NCI-H2196 (cell line): ENCODE measurements at regions not wholly inside any gene's neighbourhood (a gene's known extent, or its start where the extent isn't known, plus 50 kb on each side); places are given as distances from the start of the nearest gene placed in this dataset.
"Not testable (repeated sequence)": the region's sequence is repeated elsewhere in the genome, so short reads cannot be mapped to it uniquely, and the experiment has no call there.

ENCODE experiments used
- DNase-seq: peaks from one replicate; lab custom pipeline; 2025; ENCODE audit not compliant: unreplicated experiment; lab: John Stamatoyannopoulos, UW

DNA sequence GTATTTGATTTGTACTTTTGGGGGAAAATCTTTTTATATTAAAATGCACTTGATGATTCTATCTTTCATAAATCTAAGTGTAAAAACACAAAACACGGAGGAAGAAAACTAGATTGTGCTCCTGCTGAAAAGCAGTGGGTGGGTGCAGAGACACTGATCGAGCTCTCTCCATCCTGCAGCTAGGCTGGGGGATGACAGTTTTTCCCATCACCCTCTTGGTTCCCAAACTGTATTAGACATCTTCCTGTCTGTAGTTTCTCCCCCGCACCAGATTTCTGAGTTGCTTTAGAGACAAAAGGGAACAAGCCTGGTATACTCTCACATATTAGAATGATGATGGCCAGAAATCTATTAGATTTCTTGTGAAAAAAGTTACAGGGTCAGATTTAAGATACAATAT lies 99.6 kb downstream of the FAM114A2 start:
- DNase-seq = no peak

DNA sequence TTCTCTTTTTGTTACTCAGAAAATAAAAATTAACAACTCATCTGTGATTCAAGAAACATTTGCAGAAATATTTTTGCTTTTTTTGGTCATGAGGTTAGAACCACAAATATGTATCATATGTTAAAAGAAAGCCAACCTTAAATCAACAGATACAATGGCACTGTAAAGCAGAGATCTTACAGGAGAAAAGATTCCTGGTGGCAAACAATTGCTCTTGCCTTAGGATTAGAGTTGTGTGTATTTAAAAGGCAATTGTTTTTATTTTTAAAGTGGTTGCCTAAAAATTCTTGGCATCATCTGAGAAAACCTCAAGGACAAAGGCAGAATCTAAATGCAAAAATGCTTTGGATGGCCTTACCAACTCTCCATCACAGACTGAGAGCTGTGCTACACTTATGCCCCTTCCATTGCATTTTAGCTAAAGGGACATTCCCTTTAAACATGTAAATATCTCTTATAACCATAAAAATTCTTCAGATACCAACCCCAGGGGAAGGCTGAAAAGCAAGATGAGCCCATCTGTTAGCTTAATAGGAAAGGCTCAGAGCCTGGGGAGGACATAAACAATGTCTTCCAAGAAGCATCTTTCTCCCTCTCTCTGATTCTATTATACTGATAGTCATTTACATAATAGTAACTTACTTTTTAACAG lies 100.4 kb downstream of the FAM114A2 start:
- DNase-seq = no peak

DNA sequence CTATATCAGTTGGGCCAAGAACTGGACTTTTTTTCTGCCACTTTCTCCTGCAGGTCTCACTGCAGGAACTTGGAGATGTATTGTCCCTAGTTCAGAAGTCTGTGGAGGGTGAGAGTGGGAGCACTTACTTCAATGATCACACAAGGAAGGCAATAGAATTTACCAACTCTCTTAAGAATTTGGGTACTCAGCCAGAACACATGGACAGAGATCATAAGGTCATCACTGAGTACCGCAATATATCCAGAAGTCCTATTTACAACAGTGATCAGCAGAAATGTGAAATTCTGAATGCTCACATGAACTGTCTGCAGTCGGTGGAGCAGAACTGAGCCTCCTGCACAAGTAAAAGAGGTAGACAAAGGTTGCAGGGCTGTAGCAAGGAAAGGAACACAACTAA lies 101.0 kb downstream of the FAM114A2 start:
- DNase-seq = no peak

DNA sequence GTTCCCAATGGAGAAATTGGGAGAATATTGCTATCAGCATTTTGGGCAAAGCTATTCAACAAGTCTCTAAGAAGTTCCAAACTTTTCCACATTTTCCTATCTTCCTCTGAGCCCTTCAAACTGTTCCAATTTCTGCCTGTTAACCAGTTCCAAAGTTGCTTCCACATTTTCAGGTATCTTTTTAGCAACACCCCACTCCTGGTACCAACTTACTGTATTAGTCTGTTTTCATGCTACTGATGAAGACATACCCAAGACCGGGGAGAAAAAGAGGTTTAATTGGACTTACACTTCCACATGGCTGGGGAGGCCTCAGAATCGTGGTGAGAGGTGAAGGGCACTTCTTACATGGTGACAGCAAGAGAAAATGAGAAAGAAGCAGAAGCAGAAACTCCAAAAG lies 103.6 kb downstream of the FAM114A2 start:
- DNase-seq = not testable (repeated sequence)

DNA sequence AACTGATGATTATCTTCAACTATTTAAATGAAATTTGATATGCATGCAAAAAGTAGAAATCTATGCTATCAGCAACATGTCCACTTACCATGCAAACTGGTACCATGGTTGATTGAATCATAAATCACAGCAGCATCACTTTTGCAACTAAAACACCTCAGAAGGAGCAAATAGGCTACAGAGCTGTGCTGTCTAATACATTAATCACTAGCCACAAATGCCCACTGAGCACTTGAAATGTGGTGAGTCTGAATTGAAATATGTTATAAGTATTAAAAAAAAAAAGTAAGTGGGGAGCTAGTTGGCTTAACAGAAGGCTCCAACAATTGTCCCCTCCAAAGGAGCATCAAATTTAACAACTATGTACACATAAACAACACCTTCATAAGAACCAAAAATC lies 112.5 kb downstream of the FAM114A2 start:
- no peak for DNase-seq

DNA sequence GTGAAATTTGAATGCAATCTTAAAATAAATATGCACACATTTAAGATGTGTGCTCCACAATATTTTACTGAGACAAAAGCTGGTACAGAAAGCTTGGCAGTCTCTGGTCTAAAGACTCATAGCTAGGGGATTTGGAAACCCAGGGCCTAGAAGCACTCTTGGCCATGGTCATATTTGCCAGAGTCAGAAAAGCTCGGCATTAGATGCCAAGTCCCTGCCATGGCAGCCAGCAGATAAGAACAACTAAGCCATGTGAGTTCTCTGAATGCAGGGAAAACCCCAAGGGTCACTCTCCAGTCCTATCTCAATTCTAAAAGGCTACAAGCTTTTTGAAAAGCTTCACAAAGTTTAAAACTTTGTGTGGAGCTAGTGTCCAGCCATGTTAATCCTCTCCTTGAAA lies 119.5 kb downstream of the FAM114A2 start:
- no peak for DNase-seq

DNA sequence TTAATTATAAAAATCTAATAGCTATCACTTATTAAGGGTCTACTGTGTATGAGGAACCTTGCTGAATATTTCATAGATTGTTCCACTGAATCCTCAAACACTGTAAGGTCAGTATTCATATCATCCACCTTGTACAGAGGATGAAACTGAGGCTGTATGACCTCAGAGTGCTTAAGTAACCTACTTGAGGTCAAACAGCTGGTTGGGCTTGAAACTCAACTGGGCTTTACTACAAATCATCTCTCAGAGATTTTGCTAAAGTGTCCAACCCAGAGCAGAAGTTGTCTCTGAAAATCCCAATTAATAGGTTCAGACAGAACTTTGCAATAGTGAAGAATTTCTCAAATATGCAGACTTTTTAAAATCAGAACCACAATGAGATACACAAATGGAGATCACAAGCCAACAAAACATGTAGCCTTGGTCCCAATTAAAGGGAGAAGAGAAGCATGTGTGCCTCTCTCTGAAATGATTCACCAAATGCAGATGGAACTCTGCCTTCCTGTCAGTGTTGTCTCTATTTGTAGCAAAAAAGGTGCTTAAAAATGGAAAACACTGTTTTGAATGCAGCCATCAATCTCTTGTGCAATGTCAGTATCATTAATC lies 131.4 kb downstream of the FAM114A2 start:
- no peak for DNase-seq

DNA sequence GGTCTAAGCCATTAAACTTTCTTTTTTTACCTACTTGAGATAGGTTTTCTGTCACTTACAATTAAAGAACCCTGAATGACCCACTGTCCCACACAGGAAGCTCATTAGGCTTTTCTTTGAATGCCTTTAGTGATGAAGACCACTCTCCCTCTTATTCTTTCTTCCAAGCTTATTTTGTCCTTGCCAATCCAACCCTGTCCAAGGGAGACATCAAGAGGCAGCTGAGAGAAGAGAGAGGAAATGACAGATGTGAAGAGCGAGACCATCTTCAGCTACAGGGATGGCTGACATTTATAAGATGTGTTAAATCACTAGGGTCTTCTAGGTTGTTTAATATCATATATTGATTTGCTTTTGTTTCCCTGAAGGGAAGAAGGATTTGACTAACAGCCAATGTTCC lies 133.5 kb downstream of the FAM114A2 start:
- no peak for DNase-seq

DNA sequence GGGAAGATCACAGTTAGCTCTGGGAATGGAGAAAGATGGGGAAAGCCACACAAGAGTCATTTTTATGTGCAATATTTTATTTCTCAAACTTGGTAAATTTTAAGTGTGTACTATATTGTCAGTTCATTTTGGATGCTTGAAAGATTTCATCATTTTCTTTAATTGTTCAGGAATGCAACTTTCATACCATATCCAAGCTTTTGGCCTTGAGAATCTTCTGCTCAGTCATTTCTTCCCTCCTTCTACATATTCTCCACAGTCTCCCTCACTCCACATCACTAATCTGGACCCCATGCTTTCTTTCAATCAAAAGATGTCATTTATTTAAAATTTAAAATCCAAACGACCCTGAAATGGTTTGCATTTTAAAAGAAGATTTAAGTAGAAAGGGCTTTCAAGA lies 135.4 kb downstream of the FAM114A2 start:
- DNase-seq = no peak

DNA sequence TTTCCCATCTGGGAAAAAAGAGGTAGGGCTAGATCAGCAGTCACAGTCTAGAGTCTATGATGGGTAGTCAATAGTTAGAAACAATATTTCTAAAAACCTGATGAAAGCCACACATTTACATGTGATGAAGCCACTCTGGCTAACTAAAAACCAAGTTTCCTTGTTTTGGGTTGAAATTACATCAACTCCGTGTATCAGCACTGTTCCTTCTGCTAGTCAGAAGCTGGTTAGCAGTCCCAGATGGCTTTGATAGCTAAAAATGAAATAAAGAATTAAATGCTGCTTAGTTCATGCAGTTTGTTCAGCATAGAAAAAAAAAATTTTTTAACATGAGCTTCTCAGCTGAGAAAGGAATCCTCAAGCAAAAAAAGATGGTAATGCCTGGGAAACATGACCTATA lies 136.7 kb downstream of the FAM114A2 start:
- DNase-seq = no peak

DNA sequence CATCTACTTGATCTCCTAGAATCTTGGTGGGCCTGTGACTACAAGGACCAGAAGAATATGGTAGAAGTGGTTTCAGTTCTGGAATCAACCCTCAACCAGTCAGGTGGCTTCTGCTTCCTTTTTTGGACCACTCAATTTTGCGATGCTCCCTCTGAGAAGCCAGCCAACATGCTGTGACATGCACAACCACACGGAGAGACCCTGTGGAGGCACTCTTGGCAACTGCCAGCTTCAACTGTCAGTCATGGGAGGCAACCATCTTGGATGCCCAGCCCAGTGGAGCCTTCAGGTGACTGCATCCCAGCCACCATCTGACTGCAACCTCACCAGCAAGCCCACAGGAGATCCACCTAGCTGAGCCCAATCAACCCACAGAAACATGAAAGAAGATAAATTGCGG lies 137.3 kb downstream of the FAM114A2 start:
- no peak for DNase-seq

DNA sequence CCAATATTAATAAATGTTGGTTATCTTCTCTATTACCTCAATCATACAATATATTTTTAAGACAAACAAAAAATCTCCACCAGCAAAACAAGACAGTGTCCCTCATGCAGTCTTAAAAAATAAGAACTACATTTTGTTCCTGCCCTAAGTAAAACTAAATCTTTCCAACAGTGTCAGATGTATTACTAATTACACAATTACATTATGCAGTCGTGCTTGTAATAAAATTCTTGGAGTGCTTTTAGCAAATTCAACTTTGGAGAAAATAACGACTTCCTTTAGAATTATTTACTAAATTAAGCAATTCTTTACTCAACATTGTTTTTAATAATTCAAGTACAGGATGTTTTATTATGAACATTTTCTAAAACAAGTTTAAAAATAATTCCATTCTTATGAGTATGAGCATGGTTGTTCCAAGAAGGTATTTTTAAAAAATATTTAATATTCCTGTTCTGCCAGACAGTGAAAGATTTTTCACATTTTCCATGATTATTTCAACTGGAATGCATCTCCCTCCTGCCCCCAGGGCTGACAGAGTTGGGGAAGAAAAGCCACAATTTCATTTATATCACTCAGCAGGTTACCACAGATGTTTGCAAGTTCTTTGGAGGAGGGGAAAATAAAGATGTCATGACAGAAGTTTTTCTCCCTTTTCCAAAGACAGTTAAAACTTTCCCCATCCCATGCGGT lies 137.9 kb downstream of the FAM114A2 start:
- no peak for DNase-seq

DNA sequence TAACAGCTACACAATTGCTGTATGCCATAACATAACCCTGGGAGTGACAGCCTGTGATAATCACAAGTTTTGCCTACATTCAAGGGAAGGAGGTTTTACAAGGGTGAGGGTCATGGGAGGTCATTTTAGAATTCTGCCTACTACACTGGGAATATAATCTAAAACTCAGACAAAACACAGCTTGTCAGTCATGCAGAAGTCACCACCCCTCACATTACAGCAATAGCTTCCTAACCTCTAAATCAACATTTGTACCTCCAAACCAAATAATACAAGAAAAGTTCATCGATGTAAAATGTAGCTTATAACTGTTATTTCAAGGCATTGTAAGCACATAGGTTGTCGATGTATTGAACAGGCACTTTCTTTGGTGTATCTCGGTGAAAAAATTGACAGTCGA lies 139.0 kb downstream of the FAM114A2 start:
- no peak for DNase-seq

DNA sequence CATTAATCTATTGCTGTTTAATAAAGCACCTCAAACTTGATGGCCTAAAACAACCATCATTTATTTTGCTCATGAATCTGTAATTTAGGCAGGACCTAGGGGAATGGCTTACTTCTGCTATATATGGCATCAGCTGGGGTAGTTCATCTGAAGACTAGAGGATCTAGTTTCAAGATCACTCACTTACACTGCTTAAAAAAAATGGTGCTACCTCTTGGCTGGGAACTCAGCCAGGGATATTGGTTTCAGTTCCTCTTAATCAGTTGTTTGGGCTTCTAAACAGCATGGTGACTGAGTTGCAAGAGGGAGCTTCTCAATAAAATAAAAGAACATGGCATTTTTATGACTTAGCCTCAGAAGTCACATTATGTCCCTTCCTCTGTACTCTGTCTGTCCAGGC lies 142.0 kb downstream of the FAM114A2 start:
- peak; percentile 73 for DNase-seq

DNA sequence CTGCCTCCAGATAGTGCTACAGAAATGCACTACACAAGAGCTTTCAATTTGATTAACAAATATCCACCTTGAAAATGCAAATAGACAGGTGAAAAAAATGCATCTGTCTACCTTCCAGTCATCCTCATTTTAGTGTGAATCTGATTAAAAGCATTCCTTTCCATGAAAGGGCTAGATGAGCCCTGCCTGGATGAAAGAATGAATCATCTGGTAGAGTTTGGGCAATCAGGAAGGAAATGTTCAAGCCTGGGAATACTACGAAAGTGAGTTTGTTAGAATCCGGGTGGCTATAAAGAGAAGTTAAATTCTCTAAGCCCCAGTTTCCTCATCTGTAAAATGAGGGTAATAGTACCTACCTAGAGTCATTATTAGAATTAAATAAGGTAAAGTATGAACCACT lies 142.6 kb downstream of the FAM114A2 start:
- DNase-seq = no peak

DNA sequence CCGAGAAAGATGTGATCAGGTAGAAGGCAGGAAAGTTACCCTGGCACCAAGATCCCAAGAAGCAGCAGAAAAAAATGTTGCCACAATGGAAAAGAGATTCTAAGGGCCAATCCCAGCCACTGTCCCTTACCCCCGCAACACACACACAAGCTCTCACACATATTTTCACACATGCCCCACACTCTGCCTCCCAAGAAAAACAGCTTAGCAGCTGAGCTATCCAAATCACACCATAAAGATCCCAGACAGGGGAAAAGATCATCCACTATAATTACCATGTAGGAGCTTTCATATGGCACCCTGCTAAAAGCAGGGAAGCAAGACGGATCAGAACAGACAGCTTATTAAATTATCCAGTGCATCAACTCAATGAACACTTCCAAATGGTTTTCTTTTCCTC lies 143.4 kb downstream of the FAM114A2 start:
- no peak for DNase-seq

DNA sequence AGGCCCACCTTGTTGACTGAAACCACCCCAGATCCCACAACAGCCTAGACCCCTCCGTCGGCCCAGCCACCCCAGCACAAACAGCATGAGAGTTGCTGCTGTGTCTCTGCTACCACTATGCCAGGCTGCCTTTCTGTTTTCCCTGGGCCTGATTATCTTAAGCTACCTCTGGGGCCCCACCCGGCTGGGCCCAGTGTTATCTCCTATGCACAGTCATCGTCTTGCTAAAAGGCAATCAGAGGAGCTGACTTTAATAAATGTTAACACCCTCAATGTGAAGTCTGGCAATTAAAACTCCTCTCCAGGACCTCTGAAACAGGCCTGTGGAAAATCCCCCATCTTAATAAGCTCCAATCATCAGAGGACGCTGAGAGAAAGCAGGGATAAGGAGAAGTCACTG lies 144.9 kb downstream of the FAM114A2 start:
- DNase-seq = no peak

DNA sequence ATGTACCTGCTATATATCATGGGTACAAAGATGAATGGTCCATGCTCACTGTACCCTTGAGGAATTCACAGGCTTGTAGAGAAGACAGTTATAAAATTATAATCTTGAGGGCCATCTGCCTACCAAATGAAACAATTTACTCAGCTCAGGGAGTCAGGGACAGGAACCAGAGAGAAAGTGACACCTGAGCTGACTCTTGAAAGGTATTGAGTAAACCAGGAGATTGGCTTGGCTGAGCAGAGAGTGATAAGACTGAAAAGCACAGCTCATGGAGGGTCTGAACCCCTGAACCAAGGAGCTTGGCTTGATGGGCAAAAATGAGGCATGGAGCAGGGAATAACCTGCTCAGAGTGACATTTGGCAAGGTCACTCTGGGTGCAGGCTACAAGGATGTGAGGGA lies 147.3 kb downstream of the FAM114A2 start:
- DNase-seq = no peak

DNA sequence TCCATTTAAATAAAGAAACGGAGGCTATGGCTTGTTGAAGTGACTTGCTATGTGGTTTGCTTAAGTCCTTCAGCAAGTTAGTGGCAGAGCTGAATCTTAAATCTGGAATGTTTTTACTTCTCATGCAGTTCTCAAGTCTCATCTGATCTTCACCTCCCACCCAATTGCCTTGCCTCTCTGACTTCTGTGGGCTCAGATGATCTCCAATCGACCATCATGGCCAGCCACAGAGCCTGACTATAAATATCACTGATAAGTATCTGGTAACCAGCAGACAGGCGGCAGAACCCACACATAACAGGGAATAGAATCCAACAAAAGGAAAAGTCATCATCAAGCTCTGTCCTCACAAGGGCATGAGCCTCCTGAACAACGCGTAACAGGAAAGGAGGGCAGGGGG lies 149.9 kb downstream of the FAM114A2 start:
- DNase-seq = no peak

DNA sequence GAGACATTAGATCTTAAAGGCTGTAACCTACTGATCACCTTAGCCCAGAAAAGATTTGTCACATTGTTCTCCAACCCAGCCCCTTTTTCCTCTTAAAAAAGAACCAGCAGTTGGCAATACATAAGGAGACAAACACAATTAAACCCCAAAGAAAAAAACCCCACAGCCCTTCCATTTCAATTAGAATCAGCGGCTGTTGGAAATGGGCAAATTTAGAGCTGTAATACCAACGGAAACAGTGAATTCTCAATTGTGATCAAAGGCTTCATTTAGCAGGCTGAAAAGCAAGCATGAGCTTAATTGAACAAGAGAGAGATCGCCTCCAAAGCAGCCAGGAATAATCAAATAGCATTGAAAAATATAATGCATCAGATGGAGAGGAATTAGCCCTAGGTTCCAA lies 153.6 kb downstream of the FAM114A2 start:
- no peak for DNase-seq

DNA sequence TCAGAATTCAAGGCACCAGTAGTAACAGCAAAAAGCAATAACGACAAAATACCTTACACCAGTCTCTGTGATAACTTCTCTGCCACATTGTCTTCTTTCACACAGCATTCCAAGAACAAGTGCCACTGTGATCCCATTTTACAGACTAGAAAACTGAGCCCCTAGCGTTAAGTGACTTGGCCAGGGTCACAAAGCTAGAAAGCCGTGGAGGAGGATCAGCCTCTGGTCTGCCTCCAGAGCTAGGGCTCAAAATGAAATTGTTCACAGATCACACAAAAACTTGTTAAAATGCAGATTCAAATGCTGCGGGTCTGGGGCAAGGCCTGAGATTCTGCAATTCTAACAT lies 154.1 kb downstream of the FAM114A2 start:
- DNase-seq = no peak

DNA sequence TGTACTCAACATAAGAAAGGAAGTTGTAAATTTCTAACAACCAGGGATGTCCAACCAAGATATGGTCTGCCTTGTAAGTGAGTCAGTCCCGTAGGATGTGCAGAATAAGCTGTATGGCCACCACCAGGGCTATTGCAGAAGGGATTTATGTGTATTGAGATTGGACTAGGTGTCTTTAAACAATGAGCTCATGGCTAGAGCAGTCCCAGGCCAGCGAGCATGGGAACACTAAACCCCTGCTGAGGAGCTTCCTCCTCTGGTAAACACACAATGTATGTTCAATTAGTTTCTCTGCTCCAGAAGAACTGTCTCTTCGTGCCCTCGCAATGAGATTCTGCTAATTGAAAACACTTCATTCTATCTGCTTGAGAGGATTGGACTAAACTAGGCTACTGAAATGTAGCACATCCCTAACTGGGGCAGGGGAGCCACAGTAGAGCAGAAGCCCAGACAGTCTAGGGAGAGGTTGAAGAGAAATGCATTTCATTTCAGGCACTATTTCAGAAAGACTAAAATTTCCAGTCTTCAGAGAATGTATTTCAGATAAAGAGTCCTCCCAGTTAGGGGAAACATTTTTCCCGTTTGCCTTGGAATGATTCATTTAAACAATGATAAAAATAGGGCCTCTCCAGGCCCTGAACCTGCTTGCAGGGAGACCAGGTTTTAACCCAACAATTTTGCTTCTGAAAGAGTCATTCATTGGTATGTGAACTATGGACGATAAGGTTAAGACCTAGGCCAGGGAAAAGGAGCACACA lies 154.7 kb downstream of the FAM114A2 start:
- DNase-seq = no peak
